GM19397 (cell line): ENCODE measurements at regions not wholly inside any gene's neighbourhood (a gene's known extent, or its start where the extent isn't known, plus 50 kb on each side); places are given as distances from the start of the nearest gene placed in this dataset.

ENCODE experiments used
- ATAC-seq: cut with Tn5 transposase; IDR thresholded peaks from one replicate; pipeline ENCODE4 v1.9.1; 2021; ENCODE audit warnings: mild to moderate bottlenecking, moderate library complexity; ENCODE audit not compliant: unreplicated experiment

GRCh38 chr12:88665071-88665470 is 84.8 kb upstream of the KITLG start:
- no peak for ATAC-seq

GRCh38 chr12:88662961-88663360 is 82.7 kb upstream of the KITLG start:
- no peak for ATAC-seq

- no peak for ATAC-seq
These were observed 81.8 kb upstream of the KITLG start for GRCh38 chr12:88662093-88662492.

- ATAC-seq = no peak
These were observed 77.7 kb upstream of the KITLG start for GRCh38 chr12:88658009-88658408.

GRCh38 chr12:88650715-88651114 is 70.4 kb upstream of the KITLG start:
- ATAC-seq = no peak

GRCh38 chr12:88648625-88649024 is 68.4 kb upstream of the KITLG start:
- ATAC-seq = no peak

- no peak for ATAC-seq
These were observed 66.6 kb upstream of the KITLG start for GRCh38 chr12:88646824-88647223.

- no peak for ATAC-seq
These were observed 65.5 kb upstream of the KITLG start for GRCh38 chr12:88645816-88646215.

- ATAC-seq = no peak
These were observed 64.9 kb upstream of the KITLG start for GRCh38 chr12:88644946-88645702.

GRCh38 chr12:88643685-88644084 is 63.4 kb upstream of the KITLG start:
- ATAC-seq = no peak

- ATAC-seq = no peak
These were observed 62.6 kb upstream of the KITLG start for GRCh38 chr12:88642675-88643431.

- ATAC-seq = no peak
These were observed 58.9 kb upstream of the KITLG start for GRCh38 chr12:88638966-88639760.

GRCh38 chr12:88638388-88638787 is 58.1 kb upstream of the KITLG start:
- no peak for ATAC-seq

- ATAC-seq = no peak
These were observed 53.7 kb upstream of the KITLG start for GRCh38 chr12:88634008-88634407.

- ATAC-seq = no peak
These were observed 53.0 kb upstream of the KITLG start for GRCh38 chr12:88633312-88633711.

GRCh38 chr12:88630561-88630960 is 50.3 kb upstream of the KITLG start:
- no peak for ATAC-seq
